Sigmoid colon (tissue), 6 donors: ENCODE measurements at regions not wholly inside any gene's neighbourhood (a gene's known extent, or its start where the extent isn't known, plus 50 kb on each side); places are given as distances from the start of the nearest gene placed in this dataset.

Experiments used
- DNase-seq: peaks from one replicate; pipeline ENCODE4 v3.0.0-alpha.2; 2019
- H3K27ac ChIP-seq, 4 donors: fragments of 200-600 bp; sonication (generic); one replicate each; pipeline ENCODE4 v1.5.1; 2016 to 2019; ENCODE audit warnings: mild to moderate bottlenecking in 1 of 4
- H3K27me3 ChIP-seq, 3 donors: fragments of 200-600 bp; sonication (generic); one replicate each; pipeline ENCODE4 v1.5.1; 2019; ENCODE audit warnings: mild to moderate bottlenecking in 1 of 3
- H3K36me3 ChIP-seq, 4 donors: fragments of 200-600 bp; sonication (generic); one replicate each; pipeline ENCODE4 v1.5.1; 2016 to 2019
- H3K4me1 ChIP-seq, 4 donors: fragments of 200-600 bp; sonication (generic); one replicate each; pipeline ENCODE4 v1.5.1; 2017 to 2019
- H3K4me3 ChIP-seq, 4 donors: fragments of 200-600 bp; sonication (generic); one replicate each; pipeline ENCODE4 v1.5.1; 2017 to 2019; ENCODE audit warnings: mild to moderate bottlenecking in 2 of 4, moderate library complexity in 1 of 4
- H3K9me3 ChIP-seq, 4 donors: fragments of 200-600 bp in 3 of 4; sonication (generic) in 3 of 4; one replicate each; pipeline versions ENCODE4 v1.5.1 to v1.6.1; 2013 to 2019
- CTCF ChIP-seq, 4 experiments: fragments of 450-650 bp in 3 of 4; fragments of 200-600 bp in 1 of 4; IDR thresholded peaks; one replicate each; pipeline ENCODE4 v1.5.1; 2016 to 2019; ENCODE audit warnings: antibody characterized with exemption in 4 of 4, mild to moderate bottlenecking in 3 of 4, moderate library complexity in 2 of 4
- EP300 ChIP-seq, 4 donors: sonication (generic); formaldehyde crosslinking; IDR thresholded peaks; one replicate each; pipeline ENCODE4 v1.6.1; 2017; ENCODE audit warnings: antibody characterized with exemption in 4 of 4
- POLR2A ChIP-seq, 2 donors: fragments of 450-650 bp; IDR thresholded peaks; one replicate each; pipeline ENCODE4 v1.6.1; 2016; ENCODE audit warnings: antibody characterized with exemption in 2 of 2, mild to moderate bottlenecking in 2 of 2, moderate library complexity in 2 of 2
- POLR2AphosphoS5 ChIP-seq, 4 donors: sonication (generic); formaldehyde crosslinking; IDR thresholded peaks; one replicate each; pipeline ENCODE4 v1.6.1; 2017; ENCODE audit warnings: antibody characterized with exemption in 4 of 4
- WGBS, 2 donors: extraction: QIAGEN DNeasy Blood & Tissue Kit; methylation state at CpG; one replicate each; pipeline ENCODE4 v1.1.7; 2013; 5-methylcytosine and 5-hydroxymethylcytosine counted together
- intact Hi-C: fragments of 100-400 bp; cut with DNase I; formaldehyde crosslinking; loops from one replicate; pipeline ENCODE4 v1.15.1; 2023
- donor health status: healthy with polysubstance abuse.
- donor health status: healthy.

- intact Hi-C loops = no loop called here
- Histone ChIP-seq H3K4me3 (no peak overlapping the region), H3K36me3 (no peaks in the 10 kb centered on the region), H3K4me1 (no peaks in the 10 kb centered on the region), H3K27ac (no peak overlapping the region), H3K9me3 (no peaks in the 10 kb centered on the region), H3K27me3 (no peaks in the 10 kb centered on the region)
- TF ChIP-seq EP300 (IDR thresholded peaks at IDR 0.05) = no peak
- no peak for TF ChIP-seq POLR2AphosphoS5 (IDR thresholded peaks at IDR 0.05)
- no peak for TF ChIP-seq CTCF (IDR thresholded peaks at IDR 0.05)
- TF ChIP-seq POLR2A (IDR thresholded peaks at IDR 0.05) = no peak
- WGBS, 2 donors = 94 to 95% methylated on average over 1 of the region's 1 CpG
- no peak for DNase-seq
Observed at GRCh38 chr2:34349527-34349926, 750.4 kb upstream of the FAM98A start.

- Histone ChIP-seq H3K9me3 (no peaks in the 10 kb centered on the region), H3K27ac (no peak overlapping the region), H3K36me3 (no peaks in the 10 kb centered on the region), H3K27me3 (no peaks in the 10 kb centered on the region), H3K4me1 (no peaks in the 10 kb centered on the region), H3K4me3 (no peak overlapping the region)
- 84 to 85% methylated on average over 2 of the region's 2 CpGs for WGBS, 2 donors
- TF ChIP-seq CTCF (IDR thresholded peaks at IDR 0.05) (no peak), POLR2AphosphoS5 (IDR thresholded peaks at IDR 0.05) (no peak), EP300 (IDR thresholded peaks at IDR 0.05) (no peak), POLR2A (IDR thresholded peaks at IDR 0.05) (no peak)
- intact Hi-C loops = no loop called here
- DNase-seq = no peak
Observed at GRCh38 chr2:34345030-34345429, 745.9 kb upstream of the FAM98A start.

- intact Hi-C loops = no loop called here
Observed at GRCh38 chr2:34340307-34340706, 741.2 kb upstream of the FAM98A start.

GRCh38 chr2:34337735-34338134, 738.6 kb upstream of the FAM98A start:
- TF ChIP-seq CTCF (IDR thresholded peaks at IDR 0.05) (no peak), POLR2A (IDR thresholded peaks at IDR 0.05) (no peak), EP300 (IDR thresholded peaks at IDR 0.05) (no peak), POLR2AphosphoS5 (IDR thresholded peaks at IDR 0.05) (no peak)
- Histone ChIP-seq H3K4me3 (no peak overlapping the region), H3K4me1 (no peaks in the 10 kb centered on the region), H3K27ac (no peak overlapping the region), H3K9me3 (no peaks in the 10 kb centered on the region), H3K36me3 (no peaks in the 10 kb centered on the region), H3K27me3 (no peaks in the 10 kb centered on the region)
- no peak for DNase-seq
- intact Hi-C loops = no loop called here
- 92 to 93% methylated on average over 3 of the region's 3 CpGs for WGBS, 2 donors

More at GRCh38 chr2:34340307-34340706, 741.2 kb upstream of the FAM98A start:
- Histone ChIP-seq H3K4me3 (no peak overlapping the region), H3K4me1 (no peaks in the 10 kb centered on the region), H3K9me3 (no peaks in the 10 kb centered on the region), H3K36me3 (no peaks in the 10 kb centered on the region), H3K27ac (no peak overlapping the region), H3K27me3 (no peaks in the 10 kb centered on the region)
- WGBS, 2 donors = 49 to 74% methylated on average over 1 of the region's 1 CpG
- TF ChIP-seq POLR2AphosphoS5 (IDR thresholded peaks at IDR 0.05) (no peak), CTCF (IDR thresholded peaks at IDR 0.05) (no peak), POLR2A (IDR thresholded peaks at IDR 0.05) (no peak), EP300 (IDR thresholded peaks at IDR 0.05) (no peak)
- no peak for DNase-seq

- no peak for TF ChIP-seq POLR2AphosphoS5 (IDR thresholded peaks at IDR 0.05)
- TF ChIP-seq CTCF (IDR thresholded peaks at IDR 0.05) = no peak
- no peak for TF ChIP-seq POLR2A (IDR thresholded peaks at IDR 0.05)
- TF ChIP-seq EP300 (IDR thresholded peaks at IDR 0.05) = no peak
- 80 to 82% methylated on average over 2 of the region's 2 CpGs for WGBS, 2 donors
- Histone ChIP-seq H3K27ac (no peak overlapping the region), H3K4me3 (no peak overlapping the region), H3K27me3 (no peaks in the 10 kb centered on the region), H3K36me3 (no peaks in the 10 kb centered on the region), H3K9me3 (no peaks in the 10 kb centered on the region), H3K4me1 (no peaks in the 10 kb centered on the region)
- intact Hi-C loops = no loop called here
- DNase-seq = no peak
Observed at GRCh38 chr2:34332813-34333212, 733.7 kb upstream of the FAM98A start.
